ENCODE measurements at regions not wholly inside any gene's neighbourhood (a gene's known extent, or its start where the extent isn't known, plus 50 kb on each side); places are given as distances from the start of the nearest gene placed in this dataset.

DNA sequence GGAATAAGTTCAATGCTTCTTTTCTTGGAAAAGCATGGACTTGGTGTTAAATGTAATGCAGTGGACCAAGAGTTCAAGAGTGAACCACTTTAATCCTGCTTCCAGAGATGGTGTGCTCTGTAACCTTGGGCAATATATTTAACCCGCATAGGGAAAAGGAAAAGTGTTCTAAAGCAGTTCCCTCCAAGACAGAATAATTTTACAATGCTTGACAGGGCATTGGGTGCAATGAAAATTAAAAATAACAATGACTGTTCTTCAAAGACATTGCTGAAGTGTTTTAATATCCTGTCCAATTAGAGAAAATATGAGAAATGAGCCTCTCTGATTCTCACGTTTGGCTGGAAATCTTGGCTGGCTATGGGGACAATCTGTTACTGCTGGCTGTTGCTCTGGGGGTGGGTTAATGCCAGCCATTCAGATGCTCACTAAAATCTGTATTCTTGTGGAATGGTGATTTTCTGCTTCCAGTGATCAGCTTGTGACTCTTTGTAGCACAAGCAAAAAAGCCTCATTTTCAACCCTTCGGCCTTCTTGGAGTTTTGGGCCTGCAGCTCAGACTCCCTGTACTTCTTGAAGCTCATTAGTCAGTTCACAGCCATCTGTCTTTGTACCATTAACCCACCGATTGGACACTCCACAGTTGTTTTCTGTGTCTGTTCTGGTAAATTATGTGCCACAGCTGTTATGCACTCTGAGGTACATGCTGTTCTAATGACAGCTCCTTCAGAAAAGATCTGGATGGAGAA lies 310.6 kb downstream of the LMO7 start:
- DNase-seq (ENCODE audit: low spot score) = no peak
- Mint-ChIP-seq H3K27ac (no peak overlapping the region), H3K4me1 (ENCODE audit: low read depth) (no peaks in the 10 kb centered on the region), H3K27me3 (ENCODE audit: low read depth) (no peaks in the 10 kb centered on the region), H3K9me3 (no peaks in the 10 kb centered on the region), H3K36me3 (ENCODE audit: low read depth) (no peaks in the 10 kb centered on the region), H3K4me3 (ENCODE audit: low read depth) (no peak overlapping the region)
- intact Hi-C loops (cut with micrococcal nuclease) = no loop called here

DNA sequence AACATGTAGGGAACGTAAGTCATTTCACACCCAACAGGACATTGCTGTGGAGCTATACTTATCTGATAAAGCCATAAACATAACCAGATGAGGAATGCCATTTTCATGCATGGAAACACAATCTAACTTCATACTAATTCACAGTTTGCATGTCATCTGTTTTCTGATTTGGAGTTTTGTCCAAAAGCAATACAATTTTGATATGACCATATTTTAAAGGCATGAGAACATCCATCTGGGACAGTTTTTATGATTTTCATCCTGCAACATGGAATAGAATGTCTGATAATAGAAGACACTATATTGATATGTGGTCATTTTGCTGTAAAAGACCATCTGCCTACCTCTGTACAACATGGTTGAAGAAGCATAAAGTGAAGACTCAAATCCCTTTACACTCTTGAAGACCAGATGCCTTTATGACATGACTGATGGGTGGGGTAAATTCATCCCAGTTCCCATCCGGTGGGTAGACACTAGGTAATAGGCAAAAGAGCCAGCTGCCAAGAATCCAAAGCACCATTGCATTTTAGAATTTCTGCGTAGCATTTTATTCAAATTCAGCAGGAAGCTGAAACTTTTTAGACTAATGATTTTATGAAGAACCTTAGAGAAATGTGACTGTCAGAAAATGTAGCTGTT lies 309.8 kb downstream of the LMO7 start:
- Mint-ChIP-seq H3K4me3 (ENCODE audit: low read depth) (no peak overlapping the region), H3K36me3 (ENCODE audit: low read depth) (no peaks in the 10 kb centered on the region), H3K9me3 (no peaks in the 10 kb centered on the region), H3K27me3 (ENCODE audit: low read depth) (no peaks in the 10 kb centered on the region), H3K4me1 (ENCODE audit: low read depth) (no peaks in the 10 kb centered on the region), H3K27ac (no peak overlapping the region)
- intact Hi-C loops (cut with micrococcal nuclease) = no loop called here
- no peak for DNase-seq (ENCODE audit: low spot score)

DNA sequence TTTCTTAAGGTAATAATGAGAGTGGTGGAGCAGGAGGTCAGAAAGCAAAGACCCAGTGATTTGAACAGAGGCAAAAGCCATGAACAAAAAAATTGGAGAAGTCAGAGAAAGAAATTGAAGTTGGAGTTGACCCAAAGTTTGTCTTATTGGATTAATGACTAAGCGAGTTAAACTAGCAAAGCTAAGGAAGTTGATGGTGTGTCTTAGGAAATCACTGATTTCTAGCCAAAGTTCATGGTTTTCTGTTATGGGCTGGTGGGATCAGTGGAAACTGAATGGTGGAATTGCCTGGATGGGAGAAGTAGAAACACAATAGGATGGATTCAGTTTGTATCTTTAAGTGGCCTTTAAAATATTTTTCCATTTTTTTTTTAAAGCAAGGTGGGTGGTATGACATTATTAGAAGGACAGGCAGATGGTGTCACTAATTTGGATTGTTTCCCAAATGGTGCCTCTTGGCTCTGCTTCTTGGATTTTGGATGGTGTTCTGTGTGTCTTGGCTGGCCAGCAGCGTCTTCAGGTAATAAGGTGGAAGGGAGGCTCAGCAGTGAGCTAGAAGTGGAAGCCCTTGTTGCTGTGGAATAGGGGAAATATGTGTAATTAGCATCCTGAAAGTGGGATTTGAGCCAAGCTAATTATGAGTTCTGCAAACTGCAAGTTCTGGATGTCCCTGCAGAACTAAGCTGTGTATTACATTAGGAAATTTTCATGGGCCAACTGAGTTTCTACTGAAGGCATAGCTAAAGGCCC lies 302.9 kb downstream of the LMO7 start:
- intact Hi-C loops (cut with micrococcal nuclease) = no loop called here
- Mint-ChIP-seq H3K4me3 (ENCODE audit: low read depth) (no peak overlapping the region), H3K27me3 (ENCODE audit: low read depth) (no peaks in the 10 kb centered on the region), H3K4me1 (ENCODE audit: low read depth) (no peaks in the 10 kb centered on the region), H3K27ac (no peak overlapping the region), H3K36me3 (ENCODE audit: low read depth) (no peaks in the 10 kb centered on the region), H3K9me3 (no peaks in the 10 kb centered on the region)
- no peak for DNase-seq (ENCODE audit: low spot score)

DNA sequence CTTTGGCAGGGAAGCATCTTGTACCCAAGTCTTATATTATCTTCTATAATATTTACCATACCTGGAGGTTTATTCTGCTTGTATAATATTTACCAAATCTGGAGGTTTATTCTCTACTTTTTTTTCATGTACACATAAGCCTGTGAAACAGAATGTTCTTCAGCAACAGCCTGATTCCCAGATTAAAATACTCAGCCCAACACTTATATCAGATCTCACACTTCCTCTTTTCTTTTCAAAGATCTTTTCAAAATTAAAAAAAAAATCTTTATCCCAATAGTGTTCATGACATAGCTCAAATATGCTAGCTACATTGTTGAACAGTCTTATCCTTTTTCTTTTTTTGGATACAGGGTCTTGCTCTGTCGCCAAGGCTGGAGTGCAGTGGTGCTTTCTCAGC lies 300.7 kb downstream of the LMO7 start:
- Mint-ChIP-seq H3K4me3 (ENCODE audit: low read depth) (no peak overlapping the region), H3K27me3 (ENCODE audit: low read depth) (no peaks in the 10 kb centered on the region), H3K9me3 (no peaks in the 10 kb centered on the region), H3K27ac (no peak overlapping the region), H3K36me3 (ENCODE audit: low read depth) (no peaks in the 10 kb centered on the region), H3K4me1 (ENCODE audit: low read depth) (no peaks in the 10 kb centered on the region)
- intact Hi-C loops (cut with micrococcal nuclease) = no loop called here
- DNase-seq (ENCODE audit: low spot score) = no peak

DNA sequence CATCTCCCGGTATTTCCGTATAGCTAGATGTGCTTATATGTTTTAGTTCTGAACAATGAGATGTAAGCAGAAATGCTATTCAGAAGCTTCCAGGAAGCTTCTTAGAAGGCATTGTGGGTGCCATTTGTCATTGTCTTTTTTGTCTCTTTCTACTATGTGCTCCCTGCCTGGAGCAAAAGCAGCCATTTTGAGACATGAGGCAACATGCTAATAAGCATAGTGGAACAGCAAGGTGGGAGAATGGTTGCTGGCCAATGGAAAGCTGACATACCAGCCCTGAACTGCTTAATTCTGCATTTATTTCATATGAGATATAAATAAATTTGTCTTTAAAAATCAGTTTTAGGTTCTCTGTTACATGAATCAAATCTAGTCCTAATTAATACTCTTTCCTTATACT lies 299.7 kb downstream of the LMO7 start:
- Mint-ChIP-seq H3K27me3 (ENCODE audit: low read depth) (no peaks in the 10 kb centered on the region), H3K4me1 (ENCODE audit: low read depth) (no peaks in the 10 kb centered on the region), H3K4me3 (ENCODE audit: low read depth) (no peak overlapping the region), H3K27ac (no peak overlapping the region), H3K36me3 (ENCODE audit: low read depth) (no peaks in the 10 kb centered on the region), H3K9me3 (no peaks in the 10 kb centered on the region)
- no peak for DNase-seq (ENCODE audit: low spot score)
- intact Hi-C loops (cut with micrococcal nuclease) = no loop called here

DNA sequence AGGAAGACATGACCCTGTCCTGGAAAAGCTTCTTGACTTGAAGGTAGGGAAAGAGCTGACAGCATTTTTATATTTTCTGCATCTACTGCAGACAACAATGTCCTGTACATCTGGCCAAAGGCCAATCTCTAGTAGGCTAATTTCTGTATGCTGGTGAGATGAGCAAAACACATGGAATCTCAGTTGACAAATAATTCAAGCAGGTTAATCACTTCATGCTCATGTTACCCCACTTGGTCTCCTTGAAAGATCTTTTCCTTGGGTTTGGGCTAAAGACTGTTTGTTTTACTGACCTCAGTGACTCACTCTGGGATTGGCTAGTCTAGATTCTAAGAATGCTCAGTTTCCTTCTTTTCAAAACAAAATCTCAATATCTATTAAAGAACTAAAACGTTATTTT lies 298.8 kb downstream of the LMO7 start:
- no peaks in the 10 kb centered on the region for H3K9me3 Mint-ChIP-seq
- intact Hi-C loops (cut with micrococcal nuclease) = no loop called here
- H3K4me3 Mint-ChIP-seq (ENCODE audit: low read depth) = no peak overlapping the region
- no peaks in the 10 kb centered on the region for H3K27me3 Mint-ChIP-seq (ENCODE audit: low read depth)
- DNase-seq (ENCODE audit: low spot score) = no peak
- no peaks in the 10 kb centered on the region for H3K4me1 Mint-ChIP-seq (ENCODE audit: low read depth)
- H3K27ac Mint-ChIP-seq = no peak overlapping the region
- no peaks in the 10 kb centered on the region for H3K36me3 Mint-ChIP-seq (ENCODE audit: low read depth)

DNA sequence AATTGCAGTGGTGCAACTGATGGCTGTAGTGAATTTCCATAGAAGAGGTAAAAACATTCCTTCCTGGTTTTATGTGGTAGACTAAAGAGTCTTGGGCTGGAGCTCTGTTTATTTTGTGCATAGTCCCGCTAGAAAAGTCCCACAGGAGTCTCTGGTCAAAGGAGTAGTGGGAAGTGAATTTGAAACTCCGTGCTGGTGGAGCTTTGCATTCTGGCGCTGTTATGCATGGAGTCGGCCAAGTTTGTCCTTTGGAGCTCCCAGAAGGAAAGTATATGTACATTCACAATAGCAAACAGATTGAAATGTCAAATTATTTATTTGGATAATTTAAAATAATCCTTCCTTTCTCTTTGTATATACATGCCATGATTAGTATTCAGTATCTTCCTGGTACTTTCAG lies 296.5 kb downstream of the LMO7 start:
- no peak overlapping the region for H3K4me3 Mint-ChIP-seq (ENCODE audit: low read depth)
- DNase-seq (ENCODE audit: low spot score) = no peak

DNA sequence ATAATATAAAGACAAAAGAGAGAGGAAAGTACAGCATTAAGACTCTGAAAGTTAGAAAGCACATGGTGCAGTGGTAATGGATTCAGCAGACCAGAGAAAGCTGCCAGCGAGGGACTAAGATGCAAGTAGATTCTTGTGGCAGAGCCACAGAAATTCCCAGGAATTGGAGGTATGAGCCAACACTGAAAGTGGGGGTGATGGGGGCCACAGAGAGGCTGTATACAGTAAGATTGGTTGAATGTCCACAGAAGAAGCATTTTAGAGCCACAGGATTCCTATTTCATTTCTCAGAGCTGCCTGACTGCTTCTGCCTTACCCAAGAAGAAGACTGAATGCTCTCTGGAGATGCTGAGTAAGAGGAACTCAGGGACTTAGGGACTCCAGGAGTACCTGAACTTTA lies 295.0 kb downstream of the LMO7 start:
- no peaks in the 10 kb centered on the region for H3K9me3 Mint-ChIP-seq
- intact Hi-C loops (cut with micrococcal nuclease) = no loop called here
- no peak overlapping the region for H3K27ac Mint-ChIP-seq
- H3K4me1 Mint-ChIP-seq (ENCODE audit: low read depth) = no peaks in the 10 kb centered on the region
- DNase-seq (ENCODE audit: low spot score) = no peak
- no peak overlapping the region for H3K4me3 Mint-ChIP-seq (ENCODE audit: low read depth)
- no peaks in the 10 kb centered on the region for H3K27me3 Mint-ChIP-seq (ENCODE audit: low read depth)
- no peaks in the 10 kb centered on the region for H3K36me3 Mint-ChIP-seq (ENCODE audit: low read depth)

More for the DNA sequence above, 296.5 kb downstream of the LMO7 start:
- no peaks in the 10 kb centered on the region for H3K27me3 Mint-ChIP-seq (ENCODE audit: low read depth)
- H3K27ac Mint-ChIP-seq = no peak overlapping the region
- no peaks in the 10 kb centered on the region for H3K9me3 Mint-ChIP-seq
- no peaks in the 10 kb centered on the region for H3K4me1 Mint-ChIP-seq (ENCODE audit: low read depth)
- intact Hi-C loops (cut with micrococcal nuclease) = no loop called here
- no peaks in the 10 kb centered on the region for H3K36me3 Mint-ChIP-seq (ENCODE audit: low read depth)

DNA sequence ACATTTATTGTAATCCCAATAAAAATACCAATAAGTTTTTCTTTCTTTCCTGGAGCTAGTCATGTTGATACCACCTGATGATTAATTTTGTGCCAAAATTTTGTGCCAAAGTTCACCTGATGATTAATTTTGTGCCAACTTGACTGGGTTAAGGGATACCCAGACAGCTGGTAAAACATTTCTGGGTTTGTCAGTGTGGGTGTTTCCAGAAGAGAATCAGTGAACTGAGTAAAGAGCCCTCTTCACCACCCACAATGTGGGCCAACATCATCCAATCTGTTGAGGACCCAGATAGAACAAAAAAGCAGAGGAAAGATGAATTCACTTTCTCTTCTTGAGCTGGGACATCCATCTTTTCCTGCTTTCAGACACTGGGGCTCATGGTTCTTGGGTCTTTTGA lies 292.9 kb downstream of the LMO7 start:
- Mint-ChIP-seq H3K36me3 (ENCODE audit: low read depth) (no peaks in the 10 kb centered on the region), H3K4me3 (ENCODE audit: low read depth) (no peak overlapping the region), H3K27me3 (ENCODE audit: low read depth) (no peaks in the 10 kb centered on the region), H3K27ac (no peak overlapping the region), H3K4me1 (ENCODE audit: low read depth) (no peaks in the 10 kb centered on the region), H3K9me3 (no peaks in the 10 kb centered on the region)
- DNase-seq (ENCODE audit: low spot score) = no peak
- intact Hi-C loops (cut with micrococcal nuclease) = no loop called here

DNA sequence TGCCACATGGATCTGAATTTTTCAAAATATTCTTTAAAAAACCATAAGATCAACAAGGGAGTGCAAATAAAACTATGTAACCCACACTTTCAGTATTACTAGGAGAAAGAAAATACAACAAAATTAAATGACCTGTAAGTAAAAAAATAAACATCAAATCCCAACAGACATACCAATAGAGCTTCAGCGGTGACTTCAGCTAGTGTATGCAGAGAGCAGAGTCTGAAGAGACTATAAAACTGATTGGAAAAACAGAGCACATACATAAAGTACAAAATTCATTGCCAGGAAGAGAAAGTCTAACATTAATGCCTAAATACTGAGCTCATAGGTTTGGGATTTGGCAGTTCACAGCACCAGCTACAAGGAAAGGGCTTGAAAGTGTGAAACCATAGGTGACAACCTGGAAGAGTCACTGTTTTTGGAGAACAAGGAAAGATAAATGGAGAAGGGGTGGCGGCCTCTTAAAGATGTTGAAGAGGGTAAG lies 291.1 kb downstream of the LMO7 start:
- no peak overlapping the region for H3K4me3 Mint-ChIP-seq (ENCODE audit: low read depth)

DNA sequence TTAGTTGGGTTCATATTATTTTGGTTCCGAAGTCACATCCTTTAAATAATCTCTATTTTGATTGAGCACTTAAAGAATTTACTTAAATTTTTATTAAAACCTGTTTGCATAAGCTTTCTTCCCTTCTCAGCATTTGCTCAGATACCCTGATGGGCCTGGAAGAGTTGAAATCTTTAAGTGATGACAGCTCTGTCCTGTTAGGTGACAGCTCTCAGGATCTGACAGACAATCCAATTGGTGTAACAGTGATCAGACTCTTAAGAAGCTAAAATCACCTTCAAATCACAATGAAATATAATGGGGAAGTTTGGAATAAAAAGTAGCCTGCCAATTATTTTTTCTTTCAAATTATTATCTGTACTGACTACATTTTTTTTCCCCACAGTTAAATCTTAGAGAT lies 284.4 kb downstream of the LMO7 start:
- Mint-ChIP-seq H3K4me3 (ENCODE audit: low read depth) (no peak overlapping the region), H3K27ac (no peak overlapping the region), H3K9me3 (no peaks in the 10 kb centered on the region), H3K4me1 (ENCODE audit: low read depth) (no peaks in the 10 kb centered on the region), H3K27me3 (ENCODE audit: low read depth) (peaks cover 3% of the 10 kb centered on the region), H3K36me3 (ENCODE audit: low read depth) (no peaks in the 10 kb centered on the region)
- intact Hi-C loops (cut with micrococcal nuclease) = no loop called here
- no peak for DNase-seq (ENCODE audit: low spot score)

More for the DNA sequence above, 291.1 kb downstream of the LMO7 start:
- Mint-ChIP-seq H3K4me1 (ENCODE audit: low read depth) (no peaks in the 10 kb centered on the region), H3K27ac (no peak overlapping the region), H3K27me3 (ENCODE audit: low read depth) (peaks cover 3% of the 10 kb centered on the region), H3K9me3 (no peaks in the 10 kb centered on the region), H3K36me3 (ENCODE audit: low read depth) (no peaks in the 10 kb centered on the region)
- intact Hi-C loops (cut with micrococcal nuclease) = no loop called here
- DNase-seq (ENCODE audit: low spot score) = no peak

DNA sequence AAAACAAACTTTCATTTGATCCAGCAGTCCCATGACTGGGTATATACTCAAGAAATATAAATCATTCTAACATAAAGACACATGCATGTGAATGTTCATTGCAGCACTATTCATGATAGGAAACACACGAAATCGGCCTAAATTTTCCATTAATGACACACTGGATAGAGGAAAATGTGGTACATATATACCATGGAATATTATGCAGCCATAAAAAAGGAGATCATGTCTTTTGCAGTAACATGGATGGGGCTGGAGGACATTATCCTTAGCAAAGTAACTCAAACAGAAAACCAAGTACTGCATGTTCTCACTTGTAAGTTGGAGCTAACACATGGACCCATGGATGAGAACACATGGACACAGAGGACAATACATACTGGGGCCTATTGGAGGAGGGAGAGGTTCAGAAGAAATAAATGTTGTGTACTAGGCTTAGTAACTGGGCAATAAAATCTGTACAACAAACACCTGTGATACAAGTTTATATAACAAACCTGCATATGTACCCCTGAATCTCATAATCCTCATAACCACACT lies 283.6 kb downstream of the LMO7 start:
- H3K4me3 Mint-ChIP-seq (ENCODE audit: low read depth) = no peak overlapping the region
- no peaks in the 10 kb centered on the region for H3K4me1 Mint-ChIP-seq (ENCODE audit: low read depth)

DNA sequence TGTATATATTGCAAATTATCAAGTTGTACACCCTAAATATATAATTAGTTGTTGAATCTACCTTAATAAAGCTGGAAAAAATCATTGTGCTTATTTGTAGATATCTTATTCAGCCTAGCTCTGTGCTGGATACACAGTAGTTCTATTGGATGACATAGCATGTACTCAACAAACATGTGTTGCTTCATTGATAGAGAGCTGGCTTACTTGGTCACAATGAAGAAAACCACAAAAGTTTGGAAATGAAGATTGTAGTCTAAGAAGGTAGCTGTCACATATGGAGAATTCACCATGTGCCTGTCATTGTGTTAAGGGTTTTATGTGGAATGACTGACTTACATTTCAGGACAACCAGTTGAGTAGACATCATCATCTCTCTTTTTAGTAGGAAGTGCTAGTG lies 278.9 kb downstream of the LMO7 start:
- peaks cover 7% of the 10 kb centered on the region for H3K27me3 Mint-ChIP-seq (ENCODE audit: low read depth)
- no peaks in the 10 kb centered on the region for H3K4me1 Mint-ChIP-seq (ENCODE audit: low read depth)
- DNase-seq (ENCODE audit: low spot score) = no peak
- H3K36me3 Mint-ChIP-seq (ENCODE audit: low read depth) = no peaks in the 10 kb centered on the region
- intact Hi-C loops (cut with micrococcal nuclease) = no loop called here
- no peak overlapping the region for H3K4me3 Mint-ChIP-seq (ENCODE audit: low read depth)
- H3K9me3 Mint-ChIP-seq = no peaks in the 10 kb centered on the region
- no peak overlapping the region for H3K27ac Mint-ChIP-seq

More for the DNA sequence above, 283.6 kb downstream of the LMO7 start:
- Mint-ChIP-seq H3K27ac (no peak overlapping the region), H3K36me3 (ENCODE audit: low read depth) (no peaks in the 10 kb centered on the region), H3K9me3 (no peaks in the 10 kb centered on the region), H3K27me3 (ENCODE audit: low read depth) (peaks cover 3% of the 10 kb centered on the region)
- DNase-seq (ENCODE audit: low spot score) = no peak
- intact Hi-C loops (cut with micrococcal nuclease) = no loop called here

Measured in activated T-helper 2 cell treated with anti-CD3 and anti-CD28 coated beads, Interferon-gamma antibody, Interleukin-2, Interleukin-4, amounts not matched to agents 10 μg/mL and 5 μg/mL and 100 μg/mL, durations not matched to agents 14 hours and 24 hours and 36 hours (primary cell).